Muscle layer of colon (tissue), 2 donors: ENCODE measurements at regions not wholly inside any gene's neighbourhood (a gene's known extent, or its start where the extent isn't known, plus 50 kb on each side); places are given as distances from the start of the nearest gene placed in this dataset.
A peak's percentile ranks its signal among the peaks of the same experiment; 100 is the strongest.

ENCODE experiments used
- H3K27ac ChIP-seq: one replicate; pipeline ENCODE4 v1.7.0; 2013; ENCODE audit warnings: low read depth, mild to moderate bottlenecking, low read length, moderate library complexity
- H3K27me3 ChIP-seq, 2 donors: one replicate each; pipeline ENCODE4 v1.7.0; 2013; ENCODE audit warnings: low read length in 2 of 2, mild to moderate bottlenecking in 2 of 2; ENCODE audit not compliant: insufficient read depth in 2 of 2, control insufficient read depth in 1 of 2
- H3K36me3 ChIP-seq: one replicate; pipeline ENCODE4 v1.7.0; 2013; ENCODE audit warnings: mild to moderate bottlenecking, low read length; ENCODE audit not compliant: insufficient read depth
- H3K4me1 ChIP-seq: one replicate; pipeline ENCODE4 v1.7.0; 2013; ENCODE audit warnings: mild to moderate bottlenecking, low read length; ENCODE audit not compliant: insufficient read depth
- H3K4me3 ChIP-seq, 2 donors: one replicate each; pipeline ENCODE4 v1.7.0; 2013; ENCODE audit warnings: low read length in 2 of 2, low read depth in 1 of 2, mild to moderate bottlenecking in 1 of 2, moderate library complexity in 1 of 2
- H3K9ac ChIP-seq: one replicate; pipeline ENCODE4 v1.7.0; 2013; ENCODE audit warnings: low read length
- H3K9me3 ChIP-seq: one replicate; pipeline ENCODE4 v1.7.0; 2013; ENCODE audit warnings: mild to moderate bottlenecking, low read length
- donor health status: abdominal sarcoma.
- donor health status: Adenocarcinoma of cecum.

DNA sequence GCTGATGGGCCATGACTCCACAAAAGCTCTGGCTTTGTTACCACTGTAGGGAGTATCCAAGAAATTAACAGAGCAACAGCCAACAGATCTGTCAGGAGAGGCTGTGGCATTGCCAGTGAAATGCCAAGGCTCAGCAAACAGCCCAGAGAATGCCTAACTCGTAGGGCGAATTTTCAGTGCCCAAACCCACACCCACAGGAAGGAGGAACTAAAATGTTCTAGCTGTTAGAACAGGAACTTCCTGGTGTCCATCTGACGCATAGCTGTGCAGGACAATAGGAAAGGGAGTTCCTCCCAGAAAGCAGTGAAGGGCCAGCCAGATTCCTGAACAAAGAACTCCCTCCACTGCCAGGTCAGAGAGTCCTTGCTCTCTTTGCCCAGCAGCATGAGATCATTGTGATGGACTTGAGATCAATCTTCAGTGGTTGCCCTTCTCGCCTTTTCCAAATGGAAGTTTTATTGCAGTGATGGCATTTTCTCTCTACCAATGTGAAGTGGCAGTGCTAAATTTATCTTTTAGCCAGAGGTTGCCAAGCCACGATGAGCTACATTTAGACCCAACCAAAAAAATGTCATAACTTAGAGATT, 224.2 kb upstream of the STARD13 start:
- Histone ChIP-seq H3K9ac (no peak overlapping the region), H3K27ac (peak overlapping the region; percentile 70), H3K4me1 (peaks cover 22% of the 10 kb centered on the region), H3K27me3 (no peaks in the 10 kb centered on the region), H3K4me3 (peak overlapping the region in 1 of 2 donors; percentile 9), H3K36me3 (no peaks in the 10 kb centered on the region), H3K9me3 (no peaks in the 10 kb centered on the region)

DNA sequence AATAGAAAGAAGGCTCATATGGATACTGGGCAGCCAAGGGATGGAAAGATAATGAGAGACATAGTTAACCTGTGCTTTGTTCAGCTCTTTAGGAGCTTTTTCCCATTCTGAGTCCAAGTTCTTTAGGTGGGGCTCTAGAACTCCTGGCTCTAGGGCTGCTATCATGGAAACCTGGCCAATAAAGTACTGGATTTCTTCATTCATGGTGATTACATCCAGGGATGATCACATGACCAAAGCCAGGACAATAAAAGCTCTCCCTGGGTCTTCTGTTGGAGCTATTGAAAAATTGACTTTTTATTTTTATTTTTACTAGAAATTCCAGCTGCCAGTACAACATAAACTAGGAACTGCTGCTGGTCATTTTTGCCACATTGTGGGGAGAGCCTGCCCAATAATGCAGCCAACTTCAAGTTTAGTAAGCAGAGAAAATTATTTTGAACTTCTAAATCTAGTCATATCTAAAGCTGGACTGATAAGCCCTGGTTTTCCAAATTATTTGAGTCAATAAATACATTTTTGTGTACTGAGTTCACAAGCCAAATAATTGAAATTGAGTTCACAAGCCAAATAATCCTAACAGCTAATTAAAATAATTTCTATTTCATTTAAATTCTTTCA, 224.9 kb upstream of the STARD13 start:
- Histone ChIP-seq H3K36me3 (no peaks in the 10 kb centered on the region), H3K4me3 (no peak overlapping the region), H3K27me3 (no peaks in the 10 kb centered on the region), H3K9me3 (no peaks in the 10 kb centered on the region), H3K4me1 (peaks cover 25% of the 10 kb centered on the region), H3K9ac (no peak overlapping the region), H3K27ac (peak overlapping the region; percentile 70)

- Histone ChIP-seq H3K4me1 (peaks cover 25% of the 10 kb centered on the region), H3K36me3 (no peaks in the 10 kb centered on the region), H3K27ac (no peak overlapping the region), H3K27me3 (no peaks in the 10 kb centered on the region), H3K9ac (no peak overlapping the region), H3K9me3 (no peaks in the 10 kb centered on the region), H3K4me3 (no peak overlapping the region)
Measured at GRCh38 chr13:33512880-33513554, 227.5 kb upstream of the STARD13 start.

DNA sequence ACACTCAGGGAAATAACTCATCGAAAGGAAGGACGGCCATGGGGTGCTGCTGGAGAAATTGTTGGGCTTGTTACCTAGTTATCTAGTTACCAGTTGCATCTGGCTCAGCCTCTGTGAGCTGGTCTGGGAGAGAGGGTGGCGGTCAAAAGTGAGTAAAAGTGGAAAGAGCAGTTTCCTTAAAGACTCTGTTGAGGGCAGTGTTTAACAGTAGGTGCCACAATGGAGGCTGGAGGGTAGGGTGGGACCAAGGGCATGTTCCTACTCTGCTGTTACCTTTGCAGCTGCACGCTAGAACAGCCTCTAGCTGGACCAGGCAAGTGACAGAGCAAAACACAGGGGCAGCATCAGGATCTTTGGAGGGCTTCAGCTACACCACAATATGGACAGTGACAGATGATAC, 228.8 kb upstream of the STARD13 start:
- Histone ChIP-seq H3K27me3 (no peaks in the 10 kb centered on the region), H3K36me3 (no peaks in the 10 kb centered on the region), H3K4me1 (peaks cover 20% of the 10 kb centered on the region), H3K9me3 (no peaks in the 10 kb centered on the region), H3K9ac (no peak overlapping the region), H3K27ac (no peak overlapping the region), H3K4me3 (no peak overlapping the region)

- Histone ChIP-seq H3K9ac (no peak overlapping the region), H3K36me3 (no peaks in the 10 kb centered on the region), H3K9me3 (no peaks in the 10 kb centered on the region), H3K4me3 (no peak overlapping the region), H3K4me1 (peaks cover 19% of the 10 kb centered on the region), H3K27ac (no peak overlapping the region), H3K27me3 (no peaks in the 10 kb centered on the region)
Measured at GRCh38 chr13:33515146-33515545, 229.6 kb upstream of the STARD13 start.

- H3K36me3 ChIP-seq: no peaks in the 10 kb centered on the region
- H3K9ac ChIP-seq: no peak overlapping the region
- H3K4me3 ChIP-seq: no peak overlapping the region
- peaks cover 16% of the 10 kb centered on the region for H3K4me1 ChIP-seq
- H3K27me3 ChIP-seq: no peaks in the 10 kb centered on the region
- no peak overlapping the region for H3K27ac ChIP-seq
- no peaks in the 10 kb centered on the region for H3K9me3 ChIP-seq
Measured at GRCh38 chr13:33518452-33518851, 232.9 kb upstream of the STARD13 start.

DNA sequence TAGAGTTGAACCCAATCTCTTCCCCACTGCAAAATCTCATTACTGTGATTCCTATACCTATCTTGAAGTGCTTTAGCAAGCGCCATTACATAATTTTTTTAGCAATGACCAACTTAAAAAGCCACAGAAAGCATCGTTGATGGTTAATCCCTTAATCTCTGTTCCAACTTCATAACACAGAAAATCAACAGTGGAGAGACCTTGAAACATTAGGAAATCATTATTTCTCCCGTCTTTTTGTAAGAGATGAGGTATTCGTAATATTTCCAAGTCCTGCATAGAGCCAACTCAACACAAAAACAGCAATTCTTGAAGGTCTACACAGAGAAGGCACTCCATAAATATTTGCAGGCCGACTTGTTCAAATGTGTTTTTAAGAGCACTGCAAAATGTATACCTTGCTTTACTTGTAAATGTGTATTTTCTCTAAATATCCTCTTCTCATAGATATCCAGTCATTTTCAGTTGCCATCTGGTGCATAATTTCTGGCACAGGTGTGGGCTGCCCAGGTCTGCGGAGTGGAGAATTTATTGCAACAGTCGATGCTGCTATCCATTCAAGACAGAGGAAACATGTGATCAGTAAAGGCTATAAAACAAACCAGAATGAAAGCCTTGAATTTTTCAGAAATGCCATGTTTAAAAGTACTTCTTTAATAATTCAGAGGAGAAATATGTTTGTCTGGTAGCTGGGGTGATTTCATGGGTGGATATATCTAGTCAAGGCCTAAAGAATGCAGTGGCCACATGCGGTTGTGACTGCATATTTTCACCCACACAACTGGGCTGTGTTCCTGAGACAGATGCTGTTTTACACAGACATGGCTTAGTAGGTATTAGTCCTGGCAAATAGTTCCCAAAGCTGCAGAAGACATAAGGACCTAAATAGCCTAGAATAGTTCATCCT, 234.3 kb upstream of the STARD13 start:
- H3K9ac ChIP-seq: no peak overlapping the region
- no peak overlapping the region for H3K27ac ChIP-seq
- H3K4me1 ChIP-seq: peaks cover 13% of the 10 kb centered on the region
- no peak overlapping the region for H3K4me3 ChIP-seq
- no peaks in the 10 kb centered on the region for H3K27me3 ChIP-seq
- no peaks in the 10 kb centered on the region for H3K36me3 ChIP-seq
- no peaks in the 10 kb centered on the region for H3K9me3 ChIP-seq

- H3K9ac ChIP-seq: no peak overlapping the region
- no peaks in the 10 kb centered on the region for H3K9me3 ChIP-seq
- H3K27ac ChIP-seq: peak overlapping the region; percentile 9
- peaks cover 11% of the 10 kb centered on the region for H3K4me1 ChIP-seq
- H3K27me3 ChIP-seq: no peaks in the 10 kb centered on the region
- no peaks in the 10 kb centered on the region for H3K36me3 ChIP-seq
- no peak overlapping the region for H3K4me3 ChIP-seq
Measured at GRCh38 chr13:33520468-33520839, 234.9 kb upstream of the STARD13 start.

DNA sequence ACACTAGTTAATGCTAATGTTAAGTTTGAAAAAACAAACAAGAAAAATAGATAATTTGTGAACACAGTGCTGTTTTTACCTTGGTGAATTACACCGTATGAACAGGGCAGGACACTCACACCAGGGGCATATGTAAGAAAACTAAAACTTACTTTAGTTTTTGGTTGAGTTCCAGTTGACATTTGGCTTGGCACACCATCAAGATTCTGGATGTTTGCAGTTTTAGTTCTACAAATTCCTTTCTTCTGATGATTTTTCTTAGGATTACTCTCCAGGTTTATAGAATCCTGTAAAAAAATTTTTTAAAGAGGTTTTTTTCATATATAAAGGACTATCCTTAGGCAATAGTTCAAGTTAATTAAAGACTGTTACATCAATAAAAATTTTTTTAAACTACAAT, 238.5 kb upstream of the STARD13 start:
- Histone ChIP-seq H3K4me3 (no peak overlapping the region), H3K9ac (no peak overlapping the region), H3K4me1 (peaks cover 11% of the 10 kb centered on the region), H3K36me3 (no peaks in the 10 kb centered on the region), H3K27ac (no peak overlapping the region), H3K9me3 (no peaks in the 10 kb centered on the region), H3K27me3 (no peaks in the 10 kb centered on the region)

- Histone ChIP-seq H3K4me3 (no peak overlapping the region), H3K27me3 (no peaks in the 10 kb centered on the region), H3K9me3 (no peaks in the 10 kb centered on the region), H3K27ac (no peak overlapping the region), H3K4me1 (no peaks in the 10 kb centered on the region), H3K36me3 (no peaks in the 10 kb centered on the region), H3K9ac (no peak overlapping the region)
Measured at GRCh38 chr13:33525763-33526162, 240.2 kb upstream of the STARD13 start.

DNA sequence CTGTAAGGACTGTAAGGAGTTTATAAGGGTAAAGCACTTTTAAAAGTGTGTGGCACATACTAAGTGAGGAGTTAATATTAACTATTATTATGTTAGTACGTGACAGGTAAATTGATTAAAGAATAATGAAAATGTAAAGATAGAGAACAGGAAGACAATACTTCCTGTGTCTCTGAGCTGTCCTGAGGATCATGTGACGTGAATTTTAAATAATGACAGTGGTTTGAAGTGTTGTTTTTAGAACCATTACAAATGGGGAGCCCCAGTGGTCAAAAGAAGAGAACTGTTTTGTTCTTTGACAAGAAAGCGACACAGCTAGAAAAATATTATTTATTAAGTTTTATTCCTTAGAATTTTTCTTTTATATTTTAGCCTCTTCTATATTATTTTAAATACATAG, 241.2 kb upstream of the STARD13 start:
- H3K27ac ChIP-seq: no peak overlapping the region

More for the DNA sequence above, 241.2 kb upstream of the STARD13 start:
- H3K4me3 ChIP-seq: no peak overlapping the region
- no peaks in the 10 kb centered on the region for H3K27me3 ChIP-seq
- H3K36me3 ChIP-seq: no peaks in the 10 kb centered on the region
- no peaks in the 10 kb centered on the region for H3K4me1 ChIP-seq
- no peaks in the 10 kb centered on the region for H3K9me3 ChIP-seq
- no peak overlapping the region for H3K9ac ChIP-seq
